NCI-H2196 treated with DMSO at 0.1 percent for 48 hours (cell line): ENCODE measurements at regions not wholly inside any gene's neighbourhood (a gene's known extent, or its start where the extent isn't known, plus 50 kb on each side); places are given as distances from the start of the nearest gene placed in this dataset.

Experiments used
- DNase-seq: peaks from one replicate; lab custom pipeline; 2025; ENCODE audit not compliant: unreplicated experiment; lab: John Stamatoyannopoulos, UW

- DNase-seq = no peak
Measured at GRCh38 chr22:27193636-27194035, 536.2 kb downstream of the MIAT start.

GRCh38 chr22:27194096-27194748, 536.8 kb downstream of the MIAT start:
- DNase-seq = no peak

- DNase-seq = no peak
Measured at GRCh38 chr22:27195094-27195493, 537.7 kb downstream of the MIAT start.

- no peak for DNase-seq
Measured at GRCh38 chr22:27195494-27195893, 538.1 kb downstream of the MIAT start.

GRCh38 chr22:27196606-27197005, 539.2 kb downstream of the MIAT start:
- no peak for DNase-seq

GRCh38 chr22:27197052-27197451, 539.7 kb downstream of the MIAT start:
- no peak for DNase-seq

GRCh38 chr22:27197618-27198017, 540.2 kb downstream of the MIAT start:
- no peak for DNase-seq

GRCh38 chr22:27198518-27199035, 541.2 kb downstream of the MIAT start:
- no peak for DNase-seq

GRCh38 chr22:27199354-27199753, 542.0 kb downstream of the MIAT start:
- DNase-seq = no peak

GRCh38 chr22:27201276-27201675, 543.9 kb downstream of the MIAT start:
- no peak for DNase-seq

- DNase-seq = no peak
Measured at GRCh38 chr22:27201741-27202140, 544.4 kb downstream of the MIAT start.

- no peak for DNase-seq
Measured at GRCh38 chr22:27203276-27203660, 545.9 kb downstream of the MIAT start.

GRCh38 chr22:27204280-27204679, 546.9 kb downstream of the MIAT start:
- DNase-seq = no peak

GRCh38 chr22:27204817-27205216, 547.4 kb downstream of the MIAT start:
- DNase-seq = no peak

GRCh38 chr22:27205492-27206373, 548.3 kb downstream of the MIAT start:
- no peak for DNase-seq

- no peak for DNase-seq
Measured at GRCh38 chr22:27206374-27207133, 549.2 kb downstream of the MIAT start.

- DNase-seq = no peak
Measured at GRCh38 chr22:27207266-27207665, 549.9 kb downstream of the MIAT start.

- no peak for DNase-seq
Measured at GRCh38 chr22:27207907-27208306, 550.5 kb downstream of the MIAT start.

- DNase-seq = no peak
Measured at GRCh38 chr22:27210111-27210730, 552.8 kb downstream of the MIAT start.

- DNase-seq = no peak
Measured at GRCh38 chr22:27212102-27212501, 554.7 kb downstream of the MIAT start.

- no peak for DNase-seq
Measured at GRCh38 chr22:27212617-27213177, 555.3 kb downstream of the MIAT start.
